HEK293T (cell line): ENCODE measurements at regions not wholly inside any gene's neighbourhood (a gene's known extent, or its start where the extent isn't known, plus 50 kb on each side); places are given as distances from the start of the nearest gene placed in this dataset.

Source experiments
- CTCF ChIA-PET: fragments of 350-600 bp; formaldehyde crosslinking; extraction: SDS; loops from one replicate; lab custom pipeline; 2021; ENCODE audit warnings: antibody characterized with exemption, inconsistent platforms; lab: Yijun Ruan, JAX
- POLR2A ChIA-PET: fragments of 350-600 bp; formaldehyde crosslinking; extraction: SDS; loops from one replicate; lab custom pipeline; 2020; ENCODE audit warnings: antibody characterized with exemption, inconsistent platforms; lab: Yijun Ruan, JAX
- DNase-seq: peaks from one replicate; pipeline ENCODE4 v3.0.0; 2012; ENCODE audit warnings: mixed read lengths; ENCODE audit errors: extremely low spot score
- ARNT ChIP-seq: fragments of 450-650 bp; IDR thresholded peaks from 2 replicates; pipeline ENCODE4 v1.6.1; 2017; ENCODE audit warnings: mild to moderate bottlenecking
- BHLHE40 ChIP-seq: fragments of 450-650 bp; IDR thresholded peaks from 2 replicates; pipeline ENCODE4 v1.6.1; 2016; ENCODE audit warnings: mild to moderate bottlenecking, moderate library complexity, borderline replicate concordance
- CTBP1 ChIP-seq: fragments of 450-650 bp; IDR thresholded peaks from 2 replicates; pipeline ENCODE4 v1.6.1; 2016; ENCODE audit warnings: borderline replicate concordance
- ELF4 ChIP-seq: fragments of 450-650 bp; IDR thresholded peaks from 2 replicates; pipeline ENCODE4 v1.6.1; 2017; ENCODE audit warnings: antibody characterized with exemption
- FOXA1 ChIP-seq: fragments of 450-650 bp; IDR thresholded peaks from 2 replicates; pipeline ENCODE4 v1.6.1; 2016; ENCODE audit warnings: mild to moderate bottlenecking
- FOXK2 ChIP-seq: fragments of 450-650 bp; IDR thresholded peaks from 2 replicates; pipeline ENCODE4 v1.6.1; 2016; ENCODE audit warnings: mild to moderate bottlenecking
- FOXM1 ChIP-seq: fragments of 450-650 bp; IDR thresholded peaks from 2 replicates; pipeline ENCODE4 v1.6.1; 2017; ENCODE audit warnings: mild to moderate bottlenecking, borderline replicate concordance
- HDGF ChIP-seq: fragments of 450-650 bp; IDR thresholded peaks from 2 replicates; pipeline ENCODE4 v1.6.1; 2017; ENCODE audit warnings: antibody characterized with exemption, borderline replicate concordance
- L3MBTL2 ChIP-seq: fragments of 450-650 bp; conservative IDR thresholded peaks from 2 replicates; pipeline ENCODE4 v1.6.1; 2016; ENCODE audit warnings: mild to moderate bottlenecking
- LEF1 ChIP-seq: fragments of 450-650 bp; IDR thresholded peaks from 2 replicates; pipeline ENCODE4 v1.6.1; 2017; ENCODE audit warnings: mild to moderate bottlenecking, borderline replicate concordance
- NFRKB ChIP-seq: fragments of 450-650 bp; IDR thresholded peaks from 2 replicates; pipeline ENCODE4 v1.6.1; 2016; ENCODE audit warnings: mild to moderate bottlenecking, moderate library complexity
- SP1 ChIP-seq: fragments of 450-650 bp; IDR thresholded peaks from 2 replicates; pipeline ENCODE4 v1.6.1; 2017
- SUZ12 ChIP-seq: fragments of 450-650 bp; IDR thresholded peaks from 2 replicates; pipeline ENCODE4 v1.6.1; 2016; ENCODE audit warnings: mild to moderate bottlenecking
- TARDBP ChIP-seq: fragments of 450-650 bp; IDR thresholded peaks from 2 replicates; pipeline ENCODE4 v1.6.1; 2016
- ZNF384 ChIP-seq: fragments of 450-650 bp; IDR thresholded peaks from 2 replicates; pipeline ENCODE4 v1.6.1; 2016
- TF ChIP-seq, protein P1 (sequence below): fragments of 450-650 bp; IDR thresholded peaks from 2 replicates; pipeline ENCODE4 v1.6.1; 2016

DNA sequence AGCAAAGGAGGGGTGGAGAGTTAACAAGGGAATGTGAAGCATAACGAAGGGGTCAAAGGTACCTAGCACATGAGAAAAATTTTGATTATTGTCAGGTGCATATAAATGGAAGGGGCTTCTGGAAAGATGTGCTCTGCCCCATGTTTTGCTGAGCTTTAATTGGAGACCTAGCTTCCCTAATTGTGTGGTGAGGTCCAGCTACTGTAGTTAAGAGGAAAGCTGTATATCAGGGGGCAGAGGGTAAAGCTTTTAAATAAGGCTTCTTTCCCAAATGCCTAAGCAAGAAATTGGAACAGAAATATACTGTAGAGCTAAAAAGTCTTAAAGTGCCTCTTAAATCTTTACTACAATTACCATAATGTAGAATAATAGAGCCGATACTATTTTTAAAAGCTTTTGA, 267.2 kb downstream of the MAT2B start:
- ChIA-PET POLR2A (no interaction called here), CTCF (no interaction called here)
- TF ChIP-seq ZNF384 = no peak
- TF ChIP-seq, protein P1, sequence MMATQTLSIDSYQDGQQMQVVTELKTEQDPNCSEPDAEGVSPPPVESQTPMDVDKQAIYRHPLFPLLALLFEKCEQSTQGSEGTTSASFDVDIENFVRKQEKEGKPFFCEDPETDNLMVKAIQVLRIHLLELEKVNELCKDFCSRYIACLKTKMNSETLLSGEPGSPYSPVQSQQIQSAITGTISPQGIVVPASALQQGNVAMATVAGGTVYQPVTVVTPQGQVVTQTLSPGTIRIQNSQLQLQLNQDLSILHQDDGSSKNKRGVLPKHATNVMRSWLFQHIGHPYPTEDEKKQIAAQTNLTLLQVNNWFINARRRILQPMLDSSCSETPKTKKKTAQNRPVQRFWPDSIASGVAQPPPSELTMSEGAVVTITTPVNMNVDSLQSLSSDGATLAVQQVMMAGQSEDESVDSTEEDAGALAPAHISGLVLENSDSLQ = no peak
- no peak for TF ChIP-seq L3MBTL2
- no peak for TF ChIP-seq FOXK2
- TF ChIP-seq FOXM1 = no peak
- no peak for TF ChIP-seq SUZ12
- TF ChIP-seq FOXA1 = no peak
- TF ChIP-seq CTBP1 = no peak
- DNase-seq = no peak

DNA sequence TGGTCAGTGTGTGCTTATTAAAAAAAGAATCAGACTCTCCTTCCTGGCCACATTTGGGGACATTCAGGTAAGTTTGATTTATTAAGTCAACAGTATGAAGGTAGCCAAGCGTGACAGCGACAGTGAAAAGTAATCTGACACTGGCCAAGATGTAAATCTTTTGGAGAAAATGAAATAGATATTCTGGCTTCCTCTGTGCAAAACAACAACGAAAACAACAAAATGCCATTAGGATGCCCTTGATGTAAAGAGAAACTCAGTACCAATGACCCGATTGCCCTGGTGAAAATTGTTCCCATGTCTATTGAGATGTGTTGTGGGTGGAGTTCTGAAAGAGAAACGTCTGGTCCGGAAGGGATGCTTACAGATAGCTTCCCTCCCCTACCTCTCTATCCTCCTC, 267.8 kb downstream of the MAT2B start:
- POLR2A ChIA-PET = no interaction called here
- no peak for DNase-seq
- TF ChIP-seq FOXM1 = no peak
- CTCF ChIA-PET = no interaction called here

DNA sequence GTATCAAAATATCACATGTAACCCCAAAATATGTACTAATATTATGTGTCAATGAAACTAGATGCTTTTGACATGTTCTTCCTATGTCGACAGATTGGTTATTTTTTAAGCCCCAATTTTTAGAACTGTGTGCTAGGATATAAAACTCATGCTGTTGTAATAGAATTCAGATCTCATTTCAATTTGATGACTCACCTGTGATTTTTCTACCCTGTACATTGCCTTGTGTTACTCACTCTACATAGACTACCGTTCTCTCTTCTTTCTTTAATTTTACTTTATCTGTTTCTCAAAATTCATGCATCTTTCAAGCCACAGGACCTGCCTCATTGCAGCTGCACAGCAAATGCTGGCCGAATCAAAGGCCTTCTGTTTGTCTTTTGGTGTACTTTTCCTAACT, 284.5 kb downstream of the MAT2B start:
- CTCF ChIA-PET = no interaction called here
- POLR2A ChIA-PET = no interaction called here

DNA sequence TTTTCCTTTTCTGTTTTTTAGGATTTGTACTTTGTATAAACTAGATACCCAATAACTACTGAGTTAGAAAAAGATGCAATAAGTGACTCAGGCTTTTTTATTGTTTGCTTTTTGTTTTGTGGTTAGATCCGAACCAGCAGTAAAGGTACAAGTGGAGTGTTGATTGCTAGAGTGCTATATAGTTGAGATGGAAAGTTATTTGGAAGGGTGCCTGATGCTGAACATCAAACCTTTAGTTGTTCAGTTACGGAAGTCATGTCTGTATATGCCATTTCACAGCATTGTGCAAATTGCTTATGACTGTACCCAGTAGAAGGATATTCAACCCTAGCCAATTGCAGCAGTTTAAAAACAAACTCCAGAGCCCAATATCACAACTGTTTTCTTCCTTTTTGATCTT, 285.1 kb downstream of the MAT2B start:
- POLR2A ChIA-PET = no interaction called here
- CTCF ChIA-PET = no interaction called here
- DNase-seq = no peak
- TF ChIP-seq LEF1 (no peak), SP1 (no peak), L3MBTL2 (no peak), HDGF (no peak), SUZ12 (no peak), ARNT (no peak), TARDBP (no peak), ELF4 (no peak), FOXK2 (no peak), ZNF384 (no peak), BHLHE40 (no peak), NFRKB (no peak), CTBP1 (no peak), FOXA1 (no peak), FOXM1 (no peak)
- TF ChIP-seq, protein P1 = no peak

More for the DNA sequence above, 284.5 kb downstream of the MAT2B start:
- no peak for TF ChIP-seq L3MBTL2
- no peak for TF ChIP-seq TARDBP
- no peak for TF ChIP-seq BHLHE40
- TF ChIP-seq FOXM1 = no peak
- no peak for TF ChIP-seq FOXK2
- TF ChIP-seq FOXA1 = no peak
- no peak for TF ChIP-seq SP1
- TF ChIP-seq, protein P1 = no peak
- TF ChIP-seq SUZ12 = no peak
- no peak for TF ChIP-seq ARNT
- no peak for TF ChIP-seq CTBP1
- TF ChIP-seq HDGF = no peak
- TF ChIP-seq ELF4 = no peak
- no peak for TF ChIP-seq NFRKB
- DNase-seq = no peak

DNA sequence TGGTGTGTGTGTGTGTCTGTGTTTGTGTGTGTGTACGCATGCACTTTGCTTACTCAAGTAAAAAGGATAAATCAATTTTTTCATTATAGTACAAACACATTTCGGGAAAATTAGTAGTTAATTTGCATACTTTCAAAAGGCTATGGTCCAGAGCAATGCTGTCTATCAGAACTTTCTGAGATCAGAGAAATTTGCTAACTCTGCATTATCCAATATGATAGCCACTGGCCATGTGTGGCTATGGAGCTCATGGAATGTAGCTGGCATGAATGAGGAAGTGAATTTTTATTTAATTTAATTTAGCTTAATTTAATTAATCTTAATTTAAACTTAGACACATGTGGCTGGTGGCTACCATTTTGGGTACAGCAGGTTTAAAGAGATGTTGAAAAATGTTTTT, 289.6 kb downstream of the MAT2B start:
- TF ChIP-seq SUZ12 (no peak), NFRKB (no peak)
- POLR2A ChIA-PET = no interaction called here
- CTCF ChIA-PET = no interaction called here
- no peak for DNase-seq

DNA sequence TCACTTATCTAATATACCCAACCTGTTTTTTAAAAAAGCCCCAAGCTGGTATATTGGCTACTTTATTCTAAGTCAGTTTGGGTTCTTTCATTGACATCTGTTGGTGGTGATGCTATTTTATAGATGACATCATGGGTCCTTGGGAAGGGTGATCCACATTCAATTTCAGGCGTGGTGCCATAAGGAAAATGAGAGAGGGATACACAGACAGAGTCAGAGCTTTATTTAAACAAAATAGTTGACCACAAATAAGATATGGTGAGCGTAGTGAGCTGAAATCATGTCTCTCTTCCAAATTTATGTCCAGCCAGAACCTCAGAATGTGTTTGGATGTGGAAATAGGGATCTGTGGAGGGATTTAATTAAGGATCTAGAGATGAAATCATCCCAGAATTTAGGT, 302.4 kb downstream of the MAT2B start:
- no peak for DNase-seq
- ChIA-PET POLR2A (no interaction called here), CTCF (no interaction called here)
- TF ChIP-seq ARNT = no peak
- TF ChIP-seq SP1 = no peak
- TF ChIP-seq LEF1 = no peak
- TF ChIP-seq TARDBP = no peak
- no peak for TF ChIP-seq BHLHE40
- no peak for TF ChIP-seq FOXA1
- TF ChIP-seq, protein P1 = no peak
- no peak for TF ChIP-seq FOXM1

DNA sequence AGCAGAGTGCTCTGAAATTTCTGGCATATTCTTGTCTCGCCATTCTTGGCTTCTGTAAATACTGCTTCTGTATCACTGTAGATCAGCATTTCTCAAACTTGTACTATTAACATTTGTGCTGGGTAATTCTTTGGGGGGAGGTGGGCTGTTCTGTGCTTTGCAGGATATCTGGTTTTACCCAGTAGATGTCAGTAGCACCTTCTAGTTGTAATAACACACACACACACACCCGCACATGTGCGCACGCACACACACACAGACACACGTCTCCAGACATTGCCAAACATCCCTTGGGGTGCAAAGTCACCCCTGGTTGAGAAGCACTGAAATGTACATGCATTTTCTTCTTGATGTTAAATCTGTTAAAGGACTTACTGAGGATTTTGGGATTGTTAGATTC, 304.1 kb downstream of the MAT2B start:
- ChIA-PET CTCF (no interaction called here), POLR2A (no interaction called here)
- TF ChIP-seq L3MBTL2 (no peak), BHLHE40 (no peak), FOXK2 (no peak), FOXA1 (no peak), SUZ12 (no peak), ELF4 (no peak)
- TF ChIP-seq, protein P1 = no peak
- no peak for DNase-seq
